H1 (cell line): ENCODE measurements at regions not wholly inside any gene's neighbourhood (a gene's known extent, or its start where the extent isn't known, plus 50 kb on each side); places are given as distances from the start of the nearest gene placed in this dataset.

Source experiments
- CTCF ChIA-PET: fragments of 300-600 bp; sonication (Branson Sonifier 250); formaldehyde crosslinking; loops from one replicate; lab custom pipeline; 2021; ENCODE audit not compliant: partially characterized antibody; lab: Charles Lee
- POLR2A ChIA-PET: fragments of 300-600 bp; sonication (Branson Sonifier 250); formaldehyde crosslinking; loops from one replicate; lab custom pipeline; 2021; ENCODE audit warnings: inconsistent platforms; ENCODE audit not compliant: partially characterized antibody; lab: Charles Lee
- DNase-seq, 2 experiments: peaks; one replicate each; pipeline versions ENCODE4 v3.0.0 to v3.0.0-alpha.2; 2010 to 2022; ENCODE audit warnings: low spot score in 2 of 2, low read depth in 1 of 2, mixed read lengths in 1 of 2
- FAIRE-seq: peaks from 2 replicates; lab custom pipeline; 2011; peaks lifted over from hg19 to GRCh38; lab: Jason Lieb, UNC
- H2AFZ ChIP-seq: 2 replicates; pipeline ENCODE4 v1.8.1; 2012; ENCODE audit warnings: low read length, inconsistent platforms
- H2AK5ac ChIP-seq: 2 replicates; pipeline ENCODE4 v1.6.1; 2013; ENCODE audit warnings: low read depth, low read length
- H2BK120ac ChIP-seq: replicated peaks from 2 replicates; pipeline ENCODE3; 2013; ENCODE audit warnings: low read depth, low read length, inconsistent platforms
- H2BK12ac ChIP-seq: 2 replicates; pipeline ENCODE4 v1.6.1; 2013; ENCODE audit warnings: low read depth, low read length
- H2BK15ac ChIP-seq: 2 replicates; pipeline ENCODE4 v1.6.1; 2013; ENCODE audit warnings: low read length
- H2BK20ac ChIP-seq: 2 replicates; pipeline ENCODE4 v1.6.1; 2013; ENCODE audit warnings: low read length
- H2BK5ac ChIP-seq: 2 replicates; pipeline ENCODE4 v1.6.1; 2013; ENCODE audit warnings: low read depth, low read length
- H3K14ac ChIP-seq: 2 replicates; pipeline ENCODE4 v1.6.1; 2013; ENCODE audit warnings: inconsistent platforms; ENCODE audit not compliant: insufficient read length
- H3K18ac ChIP-seq: 2 replicates; pipeline ENCODE4 v1.6.1; 2013; ENCODE audit warnings: low read length; ENCODE audit errors: extremely low read depth
- H3K23ac ChIP-seq: 2 replicates; pipeline ENCODE4 v1.6.1; 2013; ENCODE audit warnings: inconsistent platforms; ENCODE audit not compliant: insufficient read length
- H3K23me2 ChIP-seq: 2 replicates; pipeline ENCODE4 v1.6.1; 2013; ENCODE audit warnings: low read depth, low read length
- H3K27ac ChIP-seq: 2 replicates; pipeline ENCODE4 v1.6.1; 2011; ENCODE audit warnings: low read depth, low read length, inconsistent platforms
- H3K27me3 ChIP-seq, 4 experiments: replicated peaks in 1 of 4; 1 replicate in 1 of 4; 2 replicates in 3 of 4; pipeline versions ENCODE4 v1.6.1 to v1.8.1; 2011 to 2013; ENCODE audit warnings: low read length in 3 of 4, mild to moderate bottlenecking in 3 of 4, inconsistent platforms in 2 of 4, mixed read lengths in 2 of 4, moderate library complexity in 1 of 4; ENCODE audit not compliant: control insufficient read depth in 3 of 4, insufficient read depth in 3 of 4; ENCODE audit errors: extremely low read depth in 1 of 4
- H3K36me3 ChIP-seq, 4 experiments: 2 replicates each; pipeline versions ENCODE4 v1.6.1 to v1.8.1; 2011 to 2013; ENCODE audit warnings: mild to moderate bottlenecking in 4 of 4, low read length in 3 of 4, moderate library complexity in 2 of 4, control low read depth in 1 of 4, inconsistent platforms in 1 of 4; ENCODE audit not compliant: insufficient read depth in 4 of 4, control insufficient read depth in 2 of 4
- H3K4ac ChIP-seq: replicated peaks from 2 replicates; pipeline ENCODE3; 2013; ENCODE audit warnings: low read length, low read depth, mixed read lengths, inconsistent platforms; ENCODE audit not compliant: insufficient read length
- H3K4me1 ChIP-seq, 4 experiments: replicated peaks in 1 of 4; 1 replicate in 1 of 4; 2 replicates in 3 of 4; pipeline versions ENCODE4 v1.6.1 to v1.8.1; 2011 to 2013; ENCODE audit warnings: low read length in 3 of 4, inconsistent platforms in 2 of 4, mixed read lengths in 1 of 4; ENCODE audit not compliant: insufficient read depth in 4 of 4, control insufficient read depth in 3 of 4
- H3K4me2 ChIP-seq, 2 experiments: 2 replicates each; pipeline versions ENCODE4 v1.6.1 to v1.8.1; 2011 to 2013; ENCODE audit warnings: low read depth in 2 of 2, low read length in 2 of 2, control low read depth in 1 of 2, inconsistent platforms in 1 of 2, mild to moderate bottlenecking in 1 of 2; ENCODE audit not compliant: insufficient read depth in 1 of 2
- H3K4me3 ChIP-seq, 4 experiments: fragments of 200-600, 300-600 bp in 1 of 4; sonication (generic), shearing (Covaris generic), sonication (Bioruptor Twin) in 1 of 4; 2 replicates each; pipeline versions ENCODE4 v1.5.1 to v1.8.1; 2011 to 2016; ENCODE audit warnings: low read length in 4 of 4, low read depth in 3 of 4, control low read depth in 2 of 4, inconsistent platforms in 2 of 4, mild to moderate bottlenecking in 2 of 4, mixed read lengths in 1 of 4, moderate library complexity in 1 of 4; ENCODE audit not compliant: insufficient read depth in 2 of 4; ENCODE audit errors: extremely low read depth in 1 of 4
- H3K56ac ChIP-seq: replicated peaks from 2 replicates; pipeline ENCODE3; 2013; ENCODE audit warnings: low read depth, mild to moderate bottlenecking, mixed read lengths, low read length, inconsistent platforms; ENCODE audit not compliant: insufficient read length
- H3K79me1 ChIP-seq: 2 replicates; pipeline ENCODE4 v1.6.1; 2013; ENCODE audit warnings: low read depth, low read length, control low read depth
- H3K79me2 ChIP-seq, 2 experiments: 2 replicates each; pipeline versions ENCODE4 v1.6.1 to v1.8.1; 2012 to 2013; ENCODE audit warnings: low read length in 2 of 2, mild to moderate bottlenecking in 2 of 2, inconsistent platforms in 1 of 2; ENCODE audit not compliant: insufficient read depth in 2 of 2, control insufficient read depth in 1 of 2
- H3K9ac ChIP-seq, 4 experiments: replicated peaks in 1 of 4; 1 replicate in 1 of 4; 2 replicates in 3 of 4; pipeline versions ENCODE4 v1.6.1 to v1.8.1; 2011 to 2013; ENCODE audit warnings: low read depth in 3 of 4, low read length in 3 of 4, control low read depth in 2 of 4, mild to moderate bottlenecking in 2 of 4, moderate library complexity in 2 of 4, inconsistent platforms in 1 of 4; ENCODE audit errors: extremely low read depth in 1 of 4
- H3K9me3 ChIP-seq, 2 experiments: 2 replicates each; pipeline versions ENCODE4 v1.6.1 to v1.8.1; 2012 to 2013; ENCODE audit warnings: mild to moderate bottlenecking in 2 of 2, moderate library complexity in 2 of 2, control low read depth in 1 of 2, inconsistent platforms in 1 of 2, low read depth in 1 of 2, low read length in 1 of 2, mixed read lengths in 1 of 2; ENCODE audit not compliant: insufficient read depth in 2 of 2
- H4K20me1 ChIP-seq, 2 experiments: replicated peaks in 1 of 2; 2 replicates each; pipeline versions ENCODE3 to v1.8.1; 2011 to 2013; ENCODE audit warnings: inconsistent platforms in 2 of 2, low read length in 2 of 2, mild to moderate bottlenecking in 1 of 2; ENCODE audit not compliant: insufficient read depth in 2 of 2, control insufficient read depth in 1 of 2
- H4K5ac ChIP-seq: 2 replicates; pipeline ENCODE4 v1.6.1; 2013; ENCODE audit warnings: low read length, low read depth, mixed read lengths, inconsistent platforms; ENCODE audit not compliant: insufficient read length
- H4K8ac ChIP-seq: 2 replicates; pipeline ENCODE4 v1.8.0; 2013; ENCODE audit warnings: mild to moderate bottlenecking, moderate library complexity, low read length, inconsistent platforms; ENCODE audit not compliant: insufficient read depth; ENCODE audit errors: extremely low read depth
- H4K91ac ChIP-seq: replicated peaks from 2 replicates; pipeline ENCODE3; 2013; ENCODE audit warnings: low read length, mixed read lengths, inconsistent platforms; ENCODE audit not compliant: insufficient read length
- BACH1 ChIP-seq: IDR thresholded peaks from 2 replicates; pipeline ENCODE4 v1.6.1; 2012; ENCODE audit warnings: low read length, improper control_type of control experiment
- BCL11A ChIP-seq, 2 experiments: IDR thresholded peaks; one replicate each; pipeline ENCODE4 v1.6.1; 2011; ENCODE audit warnings: low read depth in 2 of 2, low read length in 2 of 2, mild to moderate bottlenecking in 2 of 2
- CREB1 ChIP-seq: IDR thresholded peaks from 2 replicates; pipeline ENCODE4 v1.6.1; 2012; ENCODE audit warnings: inconsistent platforms
- CTBP2 ChIP-seq: IDR thresholded peaks from 2 replicates; pipeline ENCODE4 v1.7.0; 2011; ENCODE audit warnings: borderline replicate concordance, mild to moderate bottlenecking, moderate library complexity, mixed read lengths, low read length; ENCODE audit not compliant: insufficient read depth, insufficient read length
- EZH2 ChIP-seq: fragments of 200-600 bp; sonication (generic); IDR thresholded peaks from 2 replicates; pipeline ENCODE4 v1.7.1; 2012; ENCODE audit warnings: low read depth, mild to moderate bottlenecking, moderate library complexity, low read length, inconsistent platforms; ENCODE audit not compliant: severe bottlenecking
- HDAC6 ChIP-seq: IDR thresholded peaks from one replicate; pipeline ENCODE4 v1.7.1; 2012; ENCODE audit warnings: low read depth, mild to moderate bottlenecking, inconsistent platforms, low read length, moderate library complexity
- POLR2AphosphoS5 ChIP-seq: IDR thresholded peaks from 2 replicates; pipeline ENCODE4 v1.6.1; 2011; ENCODE audit warnings: low read depth, low read length
- RAD21 ChIP-seq, 2 experiments: IDR thresholded peaks in 1 of 2; conservative IDR thresholded peaks in 1 of 2; 2 replicates each; pipeline ENCODE4 v1.6.1; 2011; ENCODE audit warnings: low read depth in 2 of 2, low read length in 2 of 2, improper control_type of control experiment in 1 of 2, inconsistent platforms in 1 of 2, mild to moderate bottlenecking in 1 of 2, moderate library complexity in 1 of 2
- RXRA ChIP-seq: IDR thresholded peaks from 2 replicates; pipeline ENCODE4 v1.6.1; 2011; ENCODE audit warnings: low read depth, mild to moderate bottlenecking, low read length, moderate library complexity; ENCODE audit not compliant: insufficient read depth
- SAP30 ChIP-seq: fragments of 300-600 bp; sonication (generic); IDR thresholded peaks from 2 replicates; pipeline ENCODE4 v1.7.1; 2012; ENCODE audit warnings: low read length, moderate library complexity, mild to moderate bottlenecking, inconsistent platforms; ENCODE audit not compliant: insufficient read depth, insufficient replicate concordance
- SIRT6 ChIP-seq: IDR thresholded peaks from one replicate; pipeline ENCODE4 v1.7.1; 2012; ENCODE audit warnings: low read length, inconsistent platforms
- SIX5 ChIP-seq: IDR thresholded peaks from 2 replicates; pipeline ENCODE4 v1.6.1; 2011; ENCODE audit warnings: mild to moderate bottlenecking, low read depth, low read length
- SP2 ChIP-seq: IDR thresholded peaks from 2 replicates; pipeline ENCODE4 v1.6.1; 2012; ENCODE audit warnings: mild to moderate bottlenecking, low read length, inconsistent platforms
- SP4 ChIP-seq: IDR thresholded peaks from 2 replicates; pipeline ENCODE4 v1.6.1; 2012; ENCODE audit warnings: low read length, inconsistent platforms
- TAF7 ChIP-seq: optimal IDR thresholded peaks from 2 replicates; pipeline ENCODE3; 2011; ENCODE audit warnings: low read depth, mild to moderate bottlenecking, inconsistent platforms, low read length, moderate library complexity, borderline replicate concordance
- YY1 ChIP-seq: IDR thresholded peaks from 2 replicates; pipeline ENCODE4 v1.6.1; 2011; ENCODE audit warnings: low read depth, mild to moderate bottlenecking, low read length
- WGBS, 2 experiments: shearing (Covaris generic) in 1 of 2; methylation state at CpG; one replicate each; pipeline versions ENCODE4 v1.1.6 to v1.1.7; 2013 to 2015; ENCODE audit warnings: low lambda C conversion rate in 2 of 2, mixed read lengths in 2 of 2, inconsistent platforms in 1 of 2, low coverage in 1 of 2, missing lambda C conversion rate in 1 of 2; ENCODE audit not compliant: insufficient replicate concordance in 2 of 2, insufficient coverage in 1 of 2, insufficient read length in 1 of 2; ENCODE audit errors: extremely low coverage in 1 of 2, missing lambda C conversion rate in 1 of 2; 5-methylcytosine and 5-hydroxymethylcytosine counted together

- DNase-seq, result no peak
- Histone ChIP-seq H2BK120ac (no peak overlapping the region), H2AK5ac (no peak overlapping the region), H3K14ac (no peak overlapping the region), H4K20me1 (no peaks in the 10 kb centered on the region), H2BK12ac (no peak overlapping the region), H2BK15ac (no peak overlapping the region), H3K4ac (no peak overlapping the region), H3K79me2 (no peaks in the 10 kb centered on the region), H3K4me3 (no peak overlapping the region), H2AFZ (0 out of 2 replicates have a peak overlapping the region, but pooled peaks have one; percentile 29), H3K56ac (no peak overlapping the region), H3K23ac (no peak overlapping the region), H4K91ac (no peak overlapping the region), H3K36me3 (no peaks in the 10 kb centered on the region), H3K18ac (no peak overlapping the region), H3K4me2 (no peak overlapping the region), H4K8ac (no peak overlapping the region), H3K23me2 (no peaks in the 10 kb centered on the region), H3K27ac (no peak overlapping the region), H3K9ac (no peak overlapping the region), H2BK20ac (no peak overlapping the region), H3K9me3 (no peaks in the 10 kb centered on the region), H3K4me1 (peaks cover 0 to 2% (median 0%) of the 10 kb centered on the region in 4 experiments; a peak in 2 of 7 replicates), H4K5ac (no peak overlapping the region), H2BK5ac (no peak overlapping the region), H3K27me3 (no peaks in the 10 kb centered on the region), H3K79me1 (no peaks in the 10 kb centered on the region)
- no peak for FAIRE-seq
- WGBS, 2 experiments, result 89% methylated on average over 4 of the region's 4 CpGs; no CpG with 5 or more reads in 1 of the 2 experiments
- CTCF ChIA-PET, result no interaction called here
- POLR2A ChIA-PET, result no interaction called here
- TF ChIP-seq RAD21 (IDR thresholded peaks at IDR 0.05 in 1 of 2, conservative IDR thresholded peaks at IDR 0.05 in 1 of 2; ENCODE audit: low read depth in 2 of 2, low read length in 2 of 2), result no peak
- TF ChIP-seq CREB1, result no peak
- no peak for TF ChIP-seq SAP30
- no peak for TF ChIP-seq BACH1
- no peak for TF ChIP-seq HDAC6
- TF ChIP-seq EZH2, result no peak
- no peak for TF ChIP-seq TAF7
- no peak for TF ChIP-seq BCL11A (IDR thresholded peaks at IDR 0.05; ENCODE audit: low read depth in 2 of 2, low read length in 2 of 2)
- TF ChIP-seq POLR2AphosphoS5, result no peak
- no peak for TF ChIP-seq SP4
- TF ChIP-seq SP2, result no peak
- no peak for TF ChIP-seq CTBP2
- TF ChIP-seq RXRA, result no peak
- TF ChIP-seq SIX5, result no peak
- TF ChIP-seq SIRT6, result no peak
- TF ChIP-seq YY1, result no peak
Measured at GRCh38 chr11:127986073-127986472, 601.3 kb downstream of the ETS1 start.
